NT2/D1 (cell line): ENCODE measurements at regions not wholly inside any gene's neighbourhood (a gene's known extent, or its start where the extent isn't known, plus 50 kb on each side); places are given as distances from the start of the nearest gene placed in this dataset.

ENCODE experiments used
- SUZ12 ChIP-seq: IDR thresholded peaks from 2 replicates; pipeline ENCODE4 v1.6.1; 2011; ENCODE audit not compliant: insufficient read length, insufficient read depth; ENCODE audit errors: extremely low read depth
- ZNF274 ChIP-seq: IDR thresholded peaks from 2 replicates; pipeline ENCODE4 v1.6.1; 2011; ENCODE audit warnings: mild to moderate bottlenecking, low read depth, low read length

GRCh38 chr18:75840131-75840530 lies 412.6 kb upstream of the SMIM21 start:
- no peak for TF ChIP-seq SUZ12
- no peak for TF ChIP-seq ZNF274
